ENCODE measurements at regions not wholly inside any gene's neighbourhood (a gene's known extent, or its start where the extent isn't known, plus 50 kb on each side); places are given as distances from the start of the nearest gene placed in this dataset.

DNA sequence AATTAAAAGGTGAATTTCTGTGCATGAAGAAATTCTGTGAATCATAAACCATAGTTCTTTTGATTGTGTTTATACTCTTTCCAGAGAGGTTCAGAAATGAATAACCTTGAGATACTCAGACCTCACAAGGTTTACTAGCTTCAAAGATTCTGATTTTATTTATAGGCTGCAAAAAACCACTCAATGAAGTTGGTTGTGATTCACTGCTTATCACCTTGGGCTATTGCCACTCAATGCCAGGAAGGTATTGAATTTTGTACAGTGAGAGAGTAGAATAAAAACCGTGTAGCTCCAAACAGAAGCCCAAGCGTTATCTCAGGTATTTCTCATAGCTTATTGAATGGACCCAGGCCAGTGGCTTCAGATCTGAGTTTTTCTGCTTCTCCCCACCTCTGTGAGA lies 118.7 kb downstream of the FHIP1A start:
- TF ChIP-seq, protein P1, sequence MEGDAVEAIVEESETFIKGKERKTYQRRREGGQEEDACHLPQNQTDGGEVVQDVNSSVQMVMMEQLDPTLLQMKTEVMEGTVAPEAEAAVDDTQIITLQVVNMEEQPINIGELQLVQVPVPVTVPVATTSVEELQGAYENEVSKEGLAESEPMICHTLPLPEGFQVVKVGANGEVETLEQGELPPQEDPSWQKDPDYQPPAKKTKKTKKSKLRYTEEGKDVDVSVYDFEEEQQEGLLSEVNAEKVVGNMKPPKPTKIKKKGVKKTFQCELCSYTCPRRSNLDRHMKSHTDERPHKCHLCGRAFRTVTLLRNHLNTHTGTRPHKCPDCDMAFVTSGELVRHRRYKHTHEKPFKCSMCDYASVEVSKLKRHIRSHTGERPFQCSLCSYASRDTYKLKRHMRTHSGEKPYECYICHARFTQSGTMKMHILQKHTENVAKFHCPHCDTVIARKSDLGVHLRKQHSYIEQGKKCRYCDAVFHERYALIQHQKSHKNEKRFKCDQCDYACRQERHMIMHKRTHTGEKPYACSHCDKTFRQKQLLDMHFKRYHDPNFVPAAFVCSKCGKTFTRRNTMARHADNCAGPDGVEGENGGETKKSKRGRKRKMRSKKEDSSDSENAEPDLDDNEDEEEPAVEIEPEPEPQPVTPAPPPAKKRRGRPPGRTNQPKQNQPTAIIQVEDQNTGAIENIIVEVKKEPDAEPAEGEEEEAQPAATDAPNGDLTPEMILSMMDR (IDR thresholded peaks at IDR 0.05; ENCODE audit: insufficient read depth, low read length, poor library complexity, severe bottlenecking): no peak
- TF ChIP-seq EZH2phosphoT487 (conservative IDR thresholded peaks at IDR 0.05; ENCODE audit: low read length): no peak

All from SU-DHL-6 (cell line).